ENCODE measurements at regions not wholly inside any gene's neighbourhood (a gene's known extent, or its start where the extent isn't known, plus 50 kb on each side); places are given as distances from the start of the nearest gene placed in this dataset.

GRCh38 chr9:80213613-80214012, 641.8 kb downstream of the TLE4 start:
- TF ChIP-seq CTCF (IDR thresholded peaks at IDR 0.05), result no peak
- no peak for TF ChIP-seq POLR2A (IDR thresholded peaks at IDR 0.05)

Data from body of pancreas (tissue), 4 donors.